NT2/D1 (cell line): ENCODE measurements at regions not wholly inside any gene's neighbourhood (a gene's known extent, or its start where the extent isn't known, plus 50 kb on each side); places are given as distances from the start of the nearest gene placed in this dataset.

Source experiments
- SUZ12 ChIP-seq: IDR thresholded peaks from 2 replicates; pipeline ENCODE4 v1.6.1; 2011; ENCODE audit not compliant: insufficient read length, insufficient read depth; ENCODE audit errors: extremely low read depth
- YY1 ChIP-seq: IDR thresholded peaks from 2 replicates; pipeline ENCODE4 v1.6.1; 2011; ENCODE audit not compliant: insufficient read length, insufficient read depth
- ZNF274 ChIP-seq: IDR thresholded peaks from 2 replicates; pipeline ENCODE4 v1.6.1; 2011; ENCODE audit warnings: mild to moderate bottlenecking, low read depth, low read length

GRCh38 chr11:11142430-11142829 lies 210.6 kb downstream of the CSNK2A3 start:
- TF ChIP-seq ZNF274 (no peak), YY1 (no peak), SUZ12 (no peak)
